Astrocyte of the cerebellum (primary cell): ENCODE measurements at regions not wholly inside any gene's neighbourhood (a gene's known extent, or its start where the extent isn't known, plus 50 kb on each side); places are given as distances from the start of the nearest gene placed in this dataset.

Experiments
- DNase-seq: peaks from one replicate; pipeline ENCODE4 v3.0.0-alpha.2; 2011; ENCODE audit warnings: low read depth
- H3K4me3 ChIP-seq: 2 replicates; pipeline ENCODE4 v1.5.1; 2011; ENCODE audit warnings: mild to moderate bottlenecking, low read depth, low read length, moderate library complexity
- in situ Hi-C: cut with HindIII; loops from 2 replicates; pipeline ENCODE4 v1.10.0; 2017; ENCODE audit warnings: low sequenced_read_pairs
- TF ChIP-seq, protein P1 (sequence below): IDR thresholded peaks from 2 replicates; pipeline ENCODE4 v1.5.1; 2012; ENCODE audit warnings: low read length, low read depth, moderate library complexity, mild to moderate bottlenecking; ENCODE audit errors: missing control alignments

DNA sequence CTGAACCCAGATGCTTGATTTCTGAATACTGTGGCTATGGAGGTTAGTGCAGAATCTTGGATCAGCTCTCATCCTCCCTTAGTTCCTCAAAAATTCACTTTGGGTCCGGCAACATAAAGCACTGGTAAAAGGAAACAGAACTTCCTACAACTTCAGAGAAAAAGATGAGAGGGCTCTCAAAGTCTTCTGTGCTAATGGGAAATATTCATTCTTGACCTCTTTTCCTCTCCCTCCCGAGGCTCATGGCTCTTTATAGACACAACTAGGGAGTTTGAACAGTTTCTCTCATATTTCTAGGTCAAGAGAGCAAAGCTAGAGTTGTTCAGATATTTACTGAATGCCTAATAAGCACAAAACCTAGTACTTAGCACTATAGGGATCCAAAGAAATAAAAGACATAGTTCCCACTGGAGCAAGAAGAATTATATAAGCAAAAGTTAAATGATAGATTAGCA is 124.1 kb upstream of the TCF21 start:
- H3K4me3 ChIP-seq = no peak overlapping the region
- TF ChIP-seq, protein P1, sequence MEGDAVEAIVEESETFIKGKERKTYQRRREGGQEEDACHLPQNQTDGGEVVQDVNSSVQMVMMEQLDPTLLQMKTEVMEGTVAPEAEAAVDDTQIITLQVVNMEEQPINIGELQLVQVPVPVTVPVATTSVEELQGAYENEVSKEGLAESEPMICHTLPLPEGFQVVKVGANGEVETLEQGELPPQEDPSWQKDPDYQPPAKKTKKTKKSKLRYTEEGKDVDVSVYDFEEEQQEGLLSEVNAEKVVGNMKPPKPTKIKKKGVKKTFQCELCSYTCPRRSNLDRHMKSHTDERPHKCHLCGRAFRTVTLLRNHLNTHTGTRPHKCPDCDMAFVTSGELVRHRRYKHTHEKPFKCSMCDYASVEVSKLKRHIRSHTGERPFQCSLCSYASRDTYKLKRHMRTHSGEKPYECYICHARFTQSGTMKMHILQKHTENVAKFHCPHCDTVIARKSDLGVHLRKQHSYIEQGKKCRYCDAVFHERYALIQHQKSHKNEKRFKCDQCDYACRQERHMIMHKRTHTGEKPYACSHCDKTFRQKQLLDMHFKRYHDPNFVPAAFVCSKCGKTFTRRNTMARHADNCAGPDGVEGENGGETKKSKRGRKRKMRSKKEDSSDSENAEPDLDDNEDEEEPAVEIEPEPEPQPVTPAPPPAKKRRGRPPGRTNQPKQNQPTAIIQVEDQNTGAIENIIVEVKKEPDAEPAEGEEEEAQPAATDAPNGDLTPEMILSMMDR = no peak
- DNase-seq = no peak
- in situ Hi-C loops = no loop called here

DNA sequence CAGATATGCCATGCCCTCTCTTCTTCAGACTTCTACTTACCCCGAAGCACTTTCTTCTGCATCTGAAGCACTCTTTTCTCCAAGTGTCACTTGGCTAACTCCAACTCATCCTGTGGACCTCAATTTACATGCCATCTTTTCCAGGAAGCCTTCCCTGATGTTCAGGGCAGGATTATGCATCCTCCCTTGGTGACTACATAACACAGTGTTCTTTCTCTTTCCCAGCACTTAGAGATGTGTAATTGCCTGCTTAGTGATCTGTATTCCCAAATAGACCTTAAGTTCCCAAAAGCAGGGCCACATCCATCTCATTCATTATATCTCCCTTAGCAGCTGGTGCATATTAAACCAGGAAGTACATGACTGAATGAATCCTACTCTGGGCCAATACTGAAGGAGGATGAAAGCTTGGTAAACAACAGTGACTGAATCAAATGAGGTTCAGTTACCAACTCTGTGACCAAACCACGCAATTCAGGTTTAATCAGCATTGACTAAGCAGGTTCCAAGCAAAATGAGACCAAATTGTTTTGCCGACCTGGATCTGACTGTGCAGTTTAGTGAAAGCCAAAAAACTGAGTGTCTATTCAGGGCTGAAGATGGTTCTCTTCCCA is 121.4 kb upstream of the TCF21 start:
- DNase-seq = no peak
- in situ Hi-C loops = no loop called here
- H3K4me3 ChIP-seq = no peak overlapping the region
- TF ChIP-seq, protein P1 = no peak

DNA sequence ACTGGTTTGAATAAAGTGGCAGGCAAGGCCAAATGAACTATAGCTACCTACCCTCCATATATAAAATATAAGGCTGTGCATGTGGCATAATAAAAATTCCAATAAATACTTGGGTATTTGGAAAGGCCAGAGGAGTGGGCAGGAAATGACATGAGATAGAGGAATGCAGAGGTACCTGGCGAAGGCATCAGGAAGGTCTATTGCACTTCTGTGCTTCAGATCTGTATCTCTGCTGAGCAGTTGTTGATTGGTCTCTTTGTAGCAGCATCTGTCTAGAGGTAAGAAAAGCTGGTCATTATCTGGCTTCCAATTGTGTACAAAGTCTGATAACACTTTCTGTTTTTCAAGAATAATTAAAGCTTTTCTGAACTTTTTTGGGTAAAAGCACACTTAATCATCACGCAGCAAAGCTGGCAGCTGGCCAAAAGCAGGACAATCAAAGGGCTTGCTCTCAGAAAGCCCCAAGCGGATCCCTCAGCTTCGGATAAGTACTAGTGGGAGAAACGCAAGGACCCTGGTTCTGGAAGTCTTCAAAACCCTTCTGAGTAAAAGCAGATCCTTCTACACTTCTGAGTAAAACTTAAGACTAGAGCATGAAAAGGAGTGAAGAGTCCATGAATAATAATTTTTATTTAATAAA is 120.1 kb upstream of the TCF21 start:
- in situ Hi-C loops = no loop called here
- TF ChIP-seq, protein P1 = no peak
- H3K4me3 ChIP-seq = no peak overlapping the region
- DNase-seq = no peak

DNA sequence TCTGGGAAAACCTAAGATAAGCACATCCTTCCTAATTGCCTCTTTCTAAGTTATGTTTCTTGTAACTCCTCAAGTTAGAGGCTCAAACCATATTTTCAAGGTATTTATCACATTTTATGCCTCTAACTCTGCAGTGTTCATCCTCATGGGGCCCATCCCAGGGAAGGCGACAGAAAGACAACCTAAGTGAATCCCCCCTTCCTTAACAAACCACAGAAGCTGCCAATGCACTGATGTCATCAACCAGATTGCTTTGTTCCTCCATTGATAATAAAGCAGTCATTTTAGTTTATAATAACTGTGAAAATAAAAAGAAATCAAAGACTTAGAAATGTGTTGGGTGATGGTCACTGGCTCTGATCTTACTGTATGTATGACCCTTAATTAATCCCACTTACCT is 119.5 kb upstream of the TCF21 start:
- TF ChIP-seq, protein P1 = no peak
- in situ Hi-C loops = no loop called here
- no peak for DNase-seq
- H3K4me3 ChIP-seq = no peak overlapping the region

DNA sequence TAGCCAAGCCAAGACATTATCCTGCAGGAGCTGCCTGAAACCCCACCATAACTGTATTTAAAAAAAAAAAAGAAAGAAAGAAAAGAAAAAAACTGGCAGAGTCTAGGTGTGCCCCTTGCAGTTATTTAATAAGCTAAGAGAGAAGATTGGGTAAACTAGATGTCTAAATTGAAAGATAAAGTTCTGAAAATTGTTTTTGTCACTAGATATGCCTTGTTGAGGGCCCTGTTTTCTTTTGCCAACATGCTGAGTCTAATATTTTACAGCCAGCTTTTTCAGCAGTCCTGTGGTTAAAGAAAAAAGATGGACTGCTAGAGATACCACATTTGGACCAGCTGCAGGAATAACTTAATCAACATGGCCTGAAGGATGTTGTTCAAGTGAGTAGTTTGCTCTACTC is 116.3 kb upstream of the TCF21 start:
- TF ChIP-seq, protein P1 = no peak
- H3K4me3 ChIP-seq = no peak overlapping the region
- in situ Hi-C loops = no loop called here
- DNase-seq = no peak

DNA sequence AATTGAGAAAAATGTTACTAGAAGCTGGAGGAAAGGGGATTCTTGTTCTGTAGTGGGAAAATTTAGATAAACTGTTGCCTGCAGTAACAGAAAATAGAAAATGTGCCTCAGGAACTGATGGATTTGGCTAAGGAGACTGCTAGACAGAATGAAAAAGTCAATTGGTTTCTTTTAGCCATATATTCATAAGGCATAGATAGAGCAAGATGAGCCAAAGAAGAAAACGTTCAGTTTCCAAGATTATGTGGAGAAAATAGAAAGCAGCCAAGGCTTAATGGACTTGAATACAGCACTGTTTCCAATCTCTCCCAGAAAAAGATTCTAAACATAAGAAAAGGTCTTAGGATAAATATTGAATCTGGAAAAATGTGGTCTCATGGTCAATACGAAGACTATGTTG is 115.1 kb upstream of the TCF21 start:
- no peak for DNase-seq
- H3K4me3 ChIP-seq = no peak overlapping the region
- in situ Hi-C loops = no loop called here
- TF ChIP-seq, protein P1 = no peak
